ENCODE measurements at regions not wholly inside any gene's neighbourhood (a gene's known extent, or its start where the extent isn't known, plus 50 kb on each side); places are given as distances from the start of the nearest gene placed in this dataset.

GRCh38 chr1:147840909-147841308, 61.7 kb upstream of the GJA8 start:
- Mint-ChIP-seq H3K27me3 (peaks cover 14% of the 10 kb centered on the region), H3K36me3 (no peaks in the 10 kb centered on the region), H3K4me3 (no peak overlapping the region), H3K4me1 (no peaks in the 10 kb centered on the region), H3K27ac (no peak overlapping the region), H3K9me3 (no peaks in the 10 kb centered on the region)
- ATAC-seq, result no peak

DNA sequence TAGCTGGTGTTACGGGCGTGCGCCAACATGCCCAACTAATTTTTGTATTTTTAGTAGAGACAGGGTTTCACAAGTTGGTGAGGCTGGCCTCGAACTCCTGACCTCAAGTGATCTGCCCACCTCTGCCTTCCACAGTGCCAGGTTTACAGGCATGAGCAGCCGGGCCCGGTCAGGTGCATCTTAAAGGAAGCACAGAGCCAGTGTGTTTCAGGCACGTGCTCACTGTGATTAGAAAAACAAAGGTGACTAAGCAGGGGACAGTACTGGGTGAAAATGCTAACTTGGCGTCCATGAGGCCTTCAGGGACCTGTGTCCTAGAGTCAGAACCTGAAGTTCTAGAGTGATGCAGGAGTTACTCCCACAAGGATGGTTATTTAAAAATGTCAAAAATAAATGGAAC, 60.0 kb upstream of the GJA8 start:
- Mint-ChIP-seq H3K27me3 (peaks cover 5% of the 10 kb centered on the region), H3K36me3 (no peaks in the 10 kb centered on the region), H3K27ac (no peak overlapping the region), H3K4me3 (no peak overlapping the region), H3K4me1 (no peaks in the 10 kb centered on the region), H3K9me3 (no peaks in the 10 kb centered on the region)
- ATAC-seq, result no peak

DNA sequence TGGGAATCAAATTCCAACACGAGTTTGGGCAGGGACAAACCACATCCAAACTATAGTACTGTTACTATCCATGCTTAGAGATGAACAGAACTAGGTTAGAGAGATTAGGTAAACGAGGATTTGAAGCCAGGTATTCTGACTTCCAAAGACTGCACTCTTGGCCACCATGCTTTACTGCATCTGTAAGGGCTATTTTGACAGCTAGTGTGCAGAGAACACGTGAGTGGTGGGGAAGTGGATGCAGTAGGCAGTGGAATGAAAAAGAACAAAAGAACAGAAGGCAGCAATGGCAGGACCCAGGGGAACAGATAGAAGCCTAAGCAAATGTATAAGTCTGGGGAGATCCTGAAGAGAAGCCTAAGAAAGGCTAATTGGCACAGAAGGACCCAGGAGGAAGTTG, 59.1 kb upstream of the GJA8 start:
- H3K27me3 Mint-ChIP-seq, result no peaks in the 10 kb centered on the region
- H3K4me1 Mint-ChIP-seq, result no peaks in the 10 kb centered on the region
- H3K4me3 Mint-ChIP-seq, result no peak overlapping the region
- no peaks in the 10 kb centered on the region for H3K9me3 Mint-ChIP-seq
- no peaks in the 10 kb centered on the region for H3K36me3 Mint-ChIP-seq
- H3K27ac Mint-ChIP-seq, result no peak overlapping the region
- no peak for ATAC-seq

- no peak overlapping the region for H3K27ac Mint-ChIP-seq
- H3K27me3 Mint-ChIP-seq, result peaks cover 19% of the 10 kb centered on the region
- no peaks in the 10 kb centered on the region for H3K9me3 Mint-ChIP-seq
- no peak overlapping the region for H3K4me3 Mint-ChIP-seq
- H3K4me1 Mint-ChIP-seq, result no peaks in the 10 kb centered on the region
- ATAC-seq, result no peak
- no peaks in the 10 kb centered on the region for H3K36me3 Mint-ChIP-seq
Measured at GRCh38 chr1:147847831-147848230, 54.8 kb upstream of the GJA8 start.

DNA sequence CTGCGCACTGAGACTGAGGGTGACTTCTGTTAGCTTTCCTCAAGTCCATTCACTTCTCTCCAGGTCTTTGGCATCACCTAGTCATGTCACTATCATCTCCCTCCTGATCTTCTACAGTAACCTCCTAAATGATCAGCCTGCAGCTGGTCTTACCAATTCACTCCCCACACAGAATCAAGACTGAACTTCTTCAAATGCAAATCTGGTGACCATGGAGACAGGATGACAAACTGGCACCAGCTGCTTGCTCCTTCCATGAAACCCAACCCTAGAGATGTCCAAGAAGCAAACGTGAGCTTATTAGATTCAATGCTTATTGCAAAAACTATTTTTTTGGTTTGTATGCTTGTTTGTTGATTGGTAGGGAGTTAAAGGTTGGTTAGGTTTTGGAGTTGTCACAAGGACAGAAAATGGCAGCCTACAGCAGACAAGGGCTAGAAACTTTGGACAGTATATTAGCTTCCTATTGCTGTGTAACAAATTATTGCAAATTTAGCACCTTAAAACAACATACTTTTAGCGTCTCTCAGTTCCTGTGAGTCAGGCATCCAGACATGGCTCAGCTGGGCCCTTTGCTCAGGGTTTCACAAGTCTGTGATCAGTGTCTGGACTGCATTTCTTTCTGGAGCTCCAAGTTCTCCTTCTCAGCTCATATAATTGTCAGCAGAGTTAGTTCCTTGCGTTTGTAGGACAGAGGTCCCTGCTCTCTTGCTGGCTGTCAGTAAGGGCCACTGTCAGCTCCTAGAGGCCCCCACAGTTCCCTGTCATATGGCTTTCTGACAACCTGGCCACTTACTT, 53.3 kb upstream of the GJA8 start:
- Mint-ChIP-seq H3K4me1 (no peaks in the 10 kb centered on the region), H3K9me3 (no peaks in the 10 kb centered on the region), H3K4me3 (no peak overlapping the region), H3K27ac (no peak overlapping the region), H3K36me3 (no peaks in the 10 kb centered on the region), H3K27me3 (peaks cover 19% of the 10 kb centered on the region)
- ATAC-seq, result no peak

DNA sequence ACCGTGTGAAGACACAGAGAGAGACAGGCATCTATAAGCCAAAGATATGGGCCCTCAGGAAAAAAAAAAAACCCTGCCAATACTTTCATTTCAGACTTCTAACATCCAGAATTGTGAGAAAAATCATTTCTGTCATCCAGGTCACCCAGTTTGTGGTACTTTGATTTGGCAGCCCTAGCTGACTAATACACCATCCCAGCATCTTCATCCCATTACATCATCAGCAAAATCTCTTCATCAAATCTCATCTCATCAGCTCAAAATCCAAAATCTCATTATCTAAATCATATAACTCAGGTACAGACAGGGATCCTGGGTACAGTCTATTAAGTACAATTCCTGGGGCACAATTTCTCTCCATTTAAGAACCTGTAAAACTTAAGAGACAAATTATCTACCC, 51.9 kb upstream of the GJA8 start:
- Mint-ChIP-seq H3K4me3 (no peak overlapping the region), H3K36me3 (no peaks in the 10 kb centered on the region)

DNA sequence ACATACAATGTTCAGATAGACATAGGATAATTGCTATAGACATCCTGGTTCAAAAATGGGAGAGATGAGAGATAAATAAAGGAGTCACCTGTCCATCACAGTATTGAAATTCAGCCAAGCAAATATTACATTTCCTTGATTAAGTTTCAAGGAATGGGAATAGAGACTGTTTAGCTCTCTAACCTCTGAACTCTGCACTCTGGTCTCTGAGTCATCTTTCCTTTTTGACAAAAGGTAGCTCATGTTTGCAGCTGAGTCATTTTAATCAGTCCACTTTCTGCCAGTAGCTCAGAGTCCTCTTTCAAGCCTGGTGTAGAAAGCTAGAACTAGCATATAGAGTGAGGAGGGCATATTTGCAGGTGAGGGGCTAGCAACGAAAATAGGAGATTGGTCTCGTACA, 51.4 kb upstream of the GJA8 start:
- no peak for ATAC-seq

More for the DNA sequence above, 51.9 kb upstream of the GJA8 start:
- Mint-ChIP-seq H3K9me3 (no peaks in the 10 kb centered on the region), H3K27ac (no peak overlapping the region), H3K27me3 (peaks cover 25% of the 10 kb centered on the region), H3K4me1 (no peaks in the 10 kb centered on the region)
- ATAC-seq, result no peak

DNA sequence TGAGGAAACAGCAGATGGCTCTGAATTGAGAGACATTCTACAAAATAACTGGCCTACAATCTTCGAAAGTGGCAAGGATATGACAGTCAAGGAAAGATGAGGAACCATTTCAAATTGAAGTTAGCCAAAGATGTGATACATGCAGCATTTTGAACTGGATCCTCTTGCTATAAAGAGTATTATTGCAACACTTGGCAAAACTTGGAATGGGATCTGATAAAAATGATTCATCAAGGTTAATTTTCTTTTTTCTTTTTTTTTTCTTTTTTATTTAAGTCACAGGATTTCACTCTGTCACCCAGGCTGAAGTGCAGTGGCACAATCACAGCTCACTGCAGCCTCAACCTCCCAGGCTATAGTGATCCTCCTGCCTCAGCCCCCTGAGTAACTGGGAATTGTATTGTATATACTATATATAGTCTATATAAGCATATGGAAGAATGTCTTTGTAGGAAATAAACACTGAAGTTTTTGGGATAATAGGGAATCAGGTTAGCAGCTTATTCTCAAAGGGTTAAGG, 49.8 kb upstream of the GJA8 start:
- no peak for ATAC-seq
- Mint-ChIP-seq H3K27ac (no peak overlapping the region), H3K36me3 (no peaks in the 10 kb centered on the region), H3K9me3 (no peaks in the 10 kb centered on the region), H3K4me3 (no peak overlapping the region), H3K4me1 (no peaks in the 10 kb centered on the region), H3K27me3 (peaks cover 45% of the 10 kb centered on the region)

More for the DNA sequence above, 51.4 kb upstream of the GJA8 start:
- Mint-ChIP-seq H3K9me3 (no peaks in the 10 kb centered on the region), H3K27me3 (peaks cover 29% of the 10 kb centered on the region), H3K27ac (no peak overlapping the region), H3K4me1 (no peaks in the 10 kb centered on the region), H3K4me3 (no peak overlapping the region), H3K36me3 (no peaks in the 10 kb centered on the region)
